ENCODE measurements at regions not wholly inside any gene's neighbourhood (a gene's known extent, or its start where the extent isn't known, plus 50 kb on each side); places are given as distances from the start of the nearest gene placed in this dataset.

- TF ChIP-seq CTCF (IDR thresholded peaks at IDR 0.05) = no peak
- no peak overlapping the region for H3K27ac ChIP-seq (ENCODE audit: low read depth in 1 of 2, low read length in 2 of 2)
Measured at GRCh38 chr12:84218406-84218805, 694.2 kb downstream of the SLC6A15 start.

DNA sequence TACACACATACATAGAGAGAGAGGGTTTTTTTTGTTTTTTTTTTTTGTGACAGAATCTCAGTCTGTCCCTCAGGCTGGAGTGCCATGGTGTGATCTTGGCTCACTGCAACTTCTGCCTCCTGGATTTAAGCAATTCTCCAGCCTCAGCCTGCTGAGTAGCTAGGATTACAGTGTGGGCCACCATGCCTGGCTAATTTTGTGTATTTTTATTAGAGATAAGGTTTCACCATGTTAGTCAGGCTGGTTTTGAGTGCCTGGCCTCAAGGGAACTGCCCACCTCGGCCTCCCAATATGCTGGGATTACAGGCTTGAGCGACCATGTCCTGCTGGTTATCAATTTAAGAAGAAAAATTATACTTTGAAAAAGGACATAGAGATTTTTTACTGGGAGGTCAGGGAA lies 710.6 kb downstream of the SLC6A15 start:
- Histone ChIP-seq H3K4me3 (ENCODE audit: low read length) (no peak overlapping the region), H3K27ac (ENCODE audit: low read depth in 1 of 2, low read length in 2 of 2) (no peak overlapping the region), H3K27me3 (ENCODE audit: control insufficient read depth in 1 of 2, insufficient read depth in 2 of 2, low read length in 2 of 2) (no peaks in the 10 kb centered on the region), H3K36me3 (ENCODE audit: insufficient read depth, low read length) (no peaks in the 10 kb centered on the region), H3K4me1 (ENCODE audit: insufficient read depth, low read length) (no peaks in the 10 kb centered on the region), H3K9me3 (ENCODE audit: control insufficient read depth in 1 of 2, insufficient read depth in 1 of 2, low read length in 2 of 2) (no peaks in the 10 kb centered on the region)
- DNase-seq (no peak), ATAC-seq (ENCODE audit: poor library complexity) (no peak)
- Mint-ChIP-seq H3K4me1 (ENCODE audit: low read depth) (no peaks in the 10 kb centered on the region), H3K9me3 (peaks cover 4% of the 10 kb centered on the region), H3K36me3 (ENCODE audit: low read depth) (no peaks in the 10 kb centered on the region), H3K4me3 (no peak overlapping the region), H3K27me3 (no peaks in the 10 kb centered on the region), H3K27ac (no peak overlapping the region)
- POLR2A ChIA-PET = no interaction called here
- CTCF ChIA-PET = no interaction called here
- no peak for TF ChIP-seq CTCF (IDR thresholded peaks at IDR 0.05)
- intact Hi-C loops (cut with DNase I, micrococcal nuclease) = no loop called here

More at GRCh38 chr12:84218406-84218805, 694.2 kb downstream of the SLC6A15 start:
- Mint-ChIP-seq H3K36me3 (ENCODE audit: low read depth) (no peaks in the 10 kb centered on the region), H3K27ac (no peak overlapping the region), H3K4me3 (no peak overlapping the region), H3K9me3 (peaks cover 3% of the 10 kb centered on the region), H3K4me1 (ENCODE audit: low read depth) (no peaks in the 10 kb centered on the region), H3K27me3 (no peaks in the 10 kb centered on the region)
- DNase-seq (no peak), ATAC-seq (ENCODE audit: poor library complexity) (no peak)
- H3K9me3 ChIP-seq (ENCODE audit: control insufficient read depth in 1 of 2, insufficient read depth in 1 of 2, low read length in 2 of 2) = no peaks in the 10 kb centered on the region
- H3K4me3 ChIP-seq (ENCODE audit: low read length) = no peak overlapping the region
- CTCF ChIA-PET = no interaction called here
- no peaks in the 10 kb centered on the region for H3K4me1 ChIP-seq (ENCODE audit: insufficient read depth, low read length)
- H3K36me3 ChIP-seq (ENCODE audit: insufficient read depth, low read length) = no peaks in the 10 kb centered on the region
- H3K27me3 ChIP-seq (ENCODE audit: control insufficient read depth in 1 of 2, insufficient read depth in 2 of 2, low read length in 2 of 2) = no peaks in the 10 kb centered on the region
- intact Hi-C loops (cut with DNase I, micrococcal nuclease) = no loop called here
- POLR2A ChIA-PET = no interaction called here

DNA sequence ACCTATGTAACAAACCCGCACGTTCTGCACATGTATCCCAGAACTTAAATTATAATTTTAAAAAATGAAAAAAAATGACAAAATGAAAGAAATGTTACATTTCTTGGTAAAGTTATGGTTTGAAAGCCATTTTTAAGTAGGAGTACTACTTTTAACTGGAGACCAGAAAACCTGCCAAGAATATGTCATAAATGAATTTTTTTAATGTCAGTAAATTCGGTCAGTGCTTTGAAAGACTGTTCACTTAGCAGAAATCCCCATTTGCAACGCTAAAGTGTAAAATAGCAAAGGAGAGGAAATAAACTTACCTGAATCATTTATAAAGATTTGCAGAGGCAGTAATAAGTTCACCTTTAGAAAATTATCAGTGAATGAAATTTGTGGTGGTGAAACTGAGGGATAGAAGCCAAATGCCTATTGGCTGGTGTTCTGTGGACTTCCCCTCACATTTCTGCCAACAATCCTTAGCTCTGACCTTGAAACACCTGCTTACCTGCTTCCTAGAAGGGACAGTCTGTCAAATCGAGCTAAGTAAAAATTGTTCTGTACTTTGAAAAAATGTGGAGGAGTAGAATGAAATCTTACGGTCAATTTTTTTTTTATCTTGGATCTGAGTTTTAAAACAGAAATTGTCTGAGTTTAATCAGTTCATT lies 714.2 kb downstream of the SLC6A15 start:
- Mint-ChIP-seq H3K27ac (no peak overlapping the region), H3K9me3 (peaks cover 11% of the 10 kb centered on the region), H3K27me3 (no peaks in the 10 kb centered on the region), H3K36me3 (ENCODE audit: low read depth) (no peaks in the 10 kb centered on the region), H3K4me1 (ENCODE audit: low read depth) (no peaks in the 10 kb centered on the region), H3K4me3 (no peak overlapping the region)
- ChIA-PET CTCF (no interaction called here), POLR2A (no interaction called here)
- Histone ChIP-seq H3K27me3 (ENCODE audit: control insufficient read depth in 1 of 2, insufficient read depth in 2 of 2, low read length in 2 of 2) (no peaks in the 10 kb centered on the region), H3K36me3 (ENCODE audit: insufficient read depth, low read length) (no peaks in the 10 kb centered on the region), H3K4me3 (ENCODE audit: low read length) (no peak overlapping the region), H3K9me3 (ENCODE audit: control insufficient read depth in 1 of 2, insufficient read depth in 1 of 2, low read length in 2 of 2) (no peaks in the 10 kb centered on the region), H3K4me1 (ENCODE audit: insufficient read depth, low read length) (no peaks in the 10 kb centered on the region), H3K27ac (ENCODE audit: low read depth in 1 of 2, low read length in 2 of 2) (no peak overlapping the region)
- intact Hi-C loops (cut with DNase I, micrococcal nuclease) = no loop called here
- no peak for TF ChIP-seq CTCF (IDR thresholded peaks at IDR 0.05)
- DNase-seq (no peak), ATAC-seq (ENCODE audit: poor library complexity) (no peak)

Data from CD4-positive, alpha-beta T cell (primary cell).